Fibroblast of skin of left biceps (primary cell): ENCODE measurements at regions not wholly inside any gene's neighbourhood (a gene's known extent, or its start where the extent isn't known, plus 50 kb on each side); places are given as distances from the start of the nearest gene placed in this dataset.
"Not testable (repeated sequence)": the region's sequence is repeated elsewhere in the genome, so short reads cannot be mapped to it uniquely, and the experiment has no call there.

Experiments
- DNase-seq, 2 experiments: peaks; one replicate each; pipeline ENCODE4 v3.0.0-alpha.2; 2013; ENCODE audit warnings: low read depth in 2 of 2

- not testable (repeated sequence) for DNase-seq
Measured at GRCh38 chr16:29258946-29259634, 147.4 kb downstream of the NPIPB11 start.

DNA sequence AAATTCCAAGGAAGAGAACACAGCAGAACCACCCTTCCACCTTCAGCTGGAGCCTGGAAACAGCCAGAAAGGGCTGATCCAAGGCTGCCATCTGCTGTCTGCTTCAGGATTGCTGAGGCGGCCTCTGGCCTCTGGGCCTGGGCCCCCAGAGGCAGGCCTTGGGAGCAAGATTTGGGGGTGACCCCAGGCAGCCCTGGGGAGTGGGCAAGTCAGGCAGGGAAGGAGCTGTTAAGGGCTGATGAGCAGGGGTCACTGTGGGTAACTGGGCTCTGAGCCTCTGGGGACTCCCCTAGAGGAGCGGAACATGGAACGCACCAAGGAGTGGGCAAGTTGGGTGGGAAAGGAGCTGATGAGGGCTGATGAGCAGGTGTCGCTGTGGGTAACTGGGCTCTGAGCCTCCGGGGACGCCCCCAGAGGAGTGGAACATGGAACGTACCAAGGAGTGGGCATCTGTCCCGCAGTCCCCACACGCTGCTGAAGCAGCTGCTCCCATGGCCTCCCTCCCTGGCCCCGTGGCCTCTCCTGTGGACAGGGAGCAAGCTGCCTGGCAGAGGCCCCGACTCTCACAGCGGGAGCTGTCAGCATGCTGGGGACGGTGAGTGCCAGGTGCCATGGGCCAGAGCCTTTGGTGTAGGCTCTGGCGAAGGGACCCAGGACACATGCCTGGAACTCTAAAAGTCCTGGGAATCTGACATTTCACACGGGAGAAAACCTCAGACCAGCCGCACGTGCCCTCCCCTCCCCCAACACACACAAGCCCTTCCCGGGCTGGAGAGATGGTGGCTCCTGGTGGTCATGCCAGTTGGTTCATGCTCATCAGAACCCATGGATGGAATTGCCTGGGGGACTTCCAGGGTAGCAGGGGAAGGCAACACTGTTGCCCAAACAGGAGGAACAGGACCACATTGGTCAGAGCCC lies 148.8 kb downstream of the NPIPB11 start:
- DNase-seq: not testable (repeated sequence)

- DNase-seq: no peak
Measured at GRCh38 chr16:29256501-29256981, 150.0 kb downstream of the NPIPB11 start.

GRCh38 chr16:29255957-29256356 lies 150.6 kb downstream of the NPIPB11 start:
- not testable (repeated sequence) for DNase-seq

- DNase-seq: not testable (repeated sequence)
Measured at GRCh38 chr16:29255496-29255796, 151.1 kb downstream of the NPIPB11 start.

DNA sequence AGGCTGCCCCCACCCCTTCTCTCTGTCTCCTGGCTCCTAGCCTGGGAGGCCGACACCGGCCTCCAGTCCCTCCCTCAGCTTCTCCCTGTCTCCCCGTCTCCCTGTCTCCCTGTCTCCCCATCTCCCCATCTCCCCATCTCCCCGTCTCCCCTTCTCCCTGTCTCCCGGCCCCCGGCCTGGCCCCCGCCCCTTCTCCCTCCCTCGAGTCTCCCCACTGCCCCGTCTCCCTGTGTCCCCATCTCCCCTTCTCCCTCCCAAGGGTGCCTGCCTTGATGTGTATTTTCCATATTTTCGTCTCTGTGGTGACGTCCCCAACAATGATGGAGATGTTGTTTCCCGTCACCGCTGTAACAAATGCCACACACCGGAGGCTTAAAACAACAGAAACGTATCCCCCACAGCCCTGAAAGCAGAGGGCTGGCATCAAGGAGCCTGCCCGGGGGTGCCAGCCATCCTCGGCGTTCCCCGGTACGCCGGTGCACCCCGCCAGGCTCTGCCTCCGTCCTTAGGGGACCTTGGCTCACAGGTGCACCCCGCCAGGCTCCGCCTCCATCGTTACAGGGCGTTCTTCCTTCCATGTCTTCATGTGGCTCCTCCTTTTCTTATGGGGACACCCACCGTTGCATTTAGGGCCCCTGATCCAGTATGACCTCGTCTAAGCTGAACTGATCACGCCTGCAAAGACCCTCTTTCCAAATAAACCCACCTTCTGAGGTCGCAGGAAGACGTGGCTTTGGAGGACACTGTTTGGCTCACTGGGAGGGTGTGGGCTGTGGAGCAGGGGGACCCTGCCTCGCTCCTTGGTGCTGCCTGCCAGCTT lies 151.6 kb downstream of the NPIPB11 start:
- no peak for DNase-seq

- DNase-seq: not testable (repeated sequence)
Measured at GRCh38 chr16:29253716-29254590, 152.6 kb downstream of the NPIPB11 start.

DNA sequence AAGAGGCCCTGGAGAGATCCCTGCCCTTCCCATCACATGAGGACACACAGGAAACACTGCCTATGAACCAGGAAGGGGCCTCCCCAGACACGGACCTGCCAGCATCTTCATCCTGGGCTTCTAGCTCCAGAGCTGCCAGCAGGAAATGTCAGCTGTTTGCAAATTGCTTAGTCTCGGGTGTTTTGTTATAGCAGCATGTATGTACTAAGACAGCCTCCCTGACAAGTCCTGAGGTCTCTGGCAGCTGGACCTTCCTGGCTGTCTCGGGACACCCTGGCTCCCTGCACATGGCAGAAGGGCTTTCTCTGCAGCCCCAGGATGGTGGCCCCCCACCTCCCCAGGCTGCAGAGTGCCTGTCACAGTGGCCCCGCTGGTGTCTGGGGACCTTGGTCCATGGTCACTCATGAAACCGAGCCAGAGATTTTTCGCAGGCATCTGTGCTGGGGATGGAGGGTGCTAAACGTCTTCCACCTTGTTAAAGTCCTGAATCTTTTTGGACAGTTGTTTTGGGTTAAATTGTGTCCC lies 153.4 kb downstream of the NPIPB11 start:
- DNase-seq: not testable (repeated sequence)

DNA sequence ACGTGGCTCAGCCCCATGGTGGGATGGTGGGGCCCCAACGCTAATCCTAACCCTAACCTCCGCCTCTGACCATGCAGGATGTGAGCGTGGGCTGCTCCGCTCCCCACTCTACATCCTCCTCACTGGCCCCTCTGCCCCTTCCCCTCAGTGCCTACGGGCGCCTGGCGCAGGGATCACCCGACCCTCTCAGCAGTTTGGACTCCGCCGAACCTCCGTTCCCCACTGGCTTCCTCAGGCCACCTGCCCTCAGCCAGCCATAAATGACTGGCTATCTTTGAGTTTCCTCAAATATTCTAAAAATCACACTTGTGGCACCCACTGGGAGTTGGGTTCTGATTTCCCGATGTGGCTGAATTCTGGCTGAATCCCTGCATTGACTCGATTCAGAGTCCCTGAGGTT lies 154.2 kb downstream of the NPIPB11 start:
- DNase-seq: not testable (repeated sequence)

DNA sequence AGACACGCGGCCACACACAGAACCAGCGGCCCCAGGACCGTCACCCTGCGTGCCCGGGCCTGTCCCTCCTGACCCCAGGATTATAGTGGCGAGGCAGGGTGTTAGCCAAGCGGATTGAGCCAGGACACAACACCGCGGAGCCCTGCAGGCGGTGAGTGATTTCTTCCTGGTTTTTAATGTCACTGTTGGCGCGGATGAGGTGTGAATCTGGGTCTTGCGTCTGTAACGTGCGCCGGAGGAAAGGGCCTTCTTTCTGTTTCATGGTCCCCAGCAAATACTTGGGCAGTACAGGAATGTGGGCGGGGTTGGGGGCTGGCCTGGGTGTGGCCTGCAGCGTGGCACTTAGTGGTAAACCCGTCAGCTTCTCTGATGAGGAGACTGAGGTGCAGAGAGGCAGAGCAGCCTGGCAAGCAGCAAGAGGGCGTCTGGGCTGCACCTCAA lies 154.9 kb downstream of the NPIPB11 start:
- not testable (repeated sequence) for DNase-seq

DNA sequence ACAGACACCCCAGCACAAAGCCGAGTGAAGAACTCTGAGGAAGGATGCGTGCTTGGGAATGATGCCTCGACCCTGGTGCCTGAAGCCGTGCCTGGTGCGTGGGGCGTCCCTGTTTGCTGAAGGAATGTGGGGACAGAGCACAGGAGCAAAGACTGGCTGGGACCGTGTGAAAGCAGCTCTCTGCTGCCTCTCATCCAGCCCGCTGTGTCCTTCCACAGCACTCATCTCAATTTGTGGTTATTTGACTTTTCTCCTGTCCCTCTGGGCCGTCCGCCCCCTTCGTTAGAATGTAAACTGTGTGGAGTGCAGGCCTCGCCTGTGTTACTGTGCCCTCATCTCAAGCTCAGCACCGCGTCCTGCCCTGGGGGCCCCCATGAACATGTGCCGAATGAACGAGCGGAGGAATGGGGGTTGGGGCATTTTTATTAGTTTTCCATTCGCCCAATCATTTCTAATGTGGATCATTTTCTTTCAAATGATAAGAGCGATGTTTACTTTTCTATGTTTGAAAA lies 155.5 kb downstream of the NPIPB11 start:
- not testable (repeated sequence) for DNase-seq

GRCh38 chr16:29250469-29250868 lies 156.0 kb downstream of the NPIPB11 start:
- not testable (repeated sequence) for DNase-seq

DNA sequence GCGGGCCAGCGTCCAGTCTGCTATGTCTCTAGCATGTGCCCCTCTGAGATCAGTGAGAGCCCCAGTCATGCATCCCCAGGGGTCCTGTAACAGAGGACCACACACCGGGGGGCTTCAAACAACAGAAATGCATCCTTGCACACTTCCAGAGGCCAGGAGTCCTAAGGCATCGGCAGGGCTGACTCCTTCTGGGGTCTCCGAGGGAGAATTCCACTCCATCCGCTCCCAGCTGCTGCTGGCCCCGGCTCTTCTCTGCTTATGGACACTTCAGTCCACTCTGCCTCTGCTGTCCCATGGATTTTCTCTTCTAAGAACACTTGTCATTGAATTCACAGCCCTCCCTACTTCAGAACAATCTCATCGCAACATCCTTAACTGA lies 157.6 kb downstream of the NPIPB11 start:
- DNase-seq: not testable (repeated sequence)

DNA sequence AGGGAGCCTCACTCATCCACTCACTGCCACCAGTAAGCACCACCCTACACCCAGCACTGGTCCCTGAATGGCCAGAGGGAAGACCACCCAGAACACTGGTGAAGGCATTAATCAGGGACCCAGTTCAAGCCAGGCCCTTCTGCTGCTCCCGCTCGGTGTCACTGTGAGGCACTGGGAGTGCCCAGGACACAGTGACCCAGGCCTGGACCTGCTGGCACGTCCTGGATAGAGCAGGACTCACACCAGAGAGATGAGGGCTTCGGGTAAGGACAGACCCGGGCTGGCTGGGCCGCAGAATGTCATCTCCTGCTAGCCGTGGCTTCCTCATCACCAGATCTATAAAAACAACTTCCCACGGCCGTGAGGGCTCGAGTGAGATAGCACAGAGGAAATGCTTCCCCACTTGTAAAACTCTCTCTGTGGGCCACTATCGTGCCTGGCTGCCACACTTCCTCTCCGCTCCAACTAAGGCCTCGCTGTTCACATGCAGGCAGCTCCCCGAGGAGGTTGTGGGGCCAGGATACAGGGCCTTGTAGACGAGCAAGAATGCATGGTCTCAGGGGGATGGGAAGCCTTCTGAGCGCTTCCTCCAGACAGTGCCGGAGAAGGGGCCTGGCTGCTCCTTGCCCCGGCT lies 158.1 kb downstream of the NPIPB11 start:
- not testable (repeated sequence) for DNase-seq

- not testable (repeated sequence) for DNase-seq
Measured at GRCh38 chr16:29246091-29246490, 160.4 kb downstream of the NPIPB11 start.

DNA sequence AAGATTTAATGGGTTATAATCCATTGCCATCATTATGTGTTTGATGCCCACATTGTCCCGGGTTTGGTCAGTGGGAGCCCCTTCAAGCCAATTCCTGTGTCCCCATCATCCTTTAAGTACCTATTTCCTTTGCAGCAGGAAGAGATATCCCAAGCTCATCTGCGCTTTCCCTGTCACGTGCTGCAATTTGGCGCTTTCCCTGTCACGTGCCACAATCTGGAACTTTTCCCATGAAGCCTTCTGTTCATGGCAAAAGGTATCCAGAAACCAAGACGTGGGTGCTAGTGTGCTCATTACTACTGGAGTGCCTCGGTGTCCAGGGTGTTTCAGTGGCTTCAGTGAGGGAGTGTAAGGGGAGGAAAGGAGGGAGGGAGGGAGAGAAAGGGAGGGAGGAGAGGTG lies 168.5 kb downstream of the NPIPB11 start:
- no peak for DNase-seq

DNA sequence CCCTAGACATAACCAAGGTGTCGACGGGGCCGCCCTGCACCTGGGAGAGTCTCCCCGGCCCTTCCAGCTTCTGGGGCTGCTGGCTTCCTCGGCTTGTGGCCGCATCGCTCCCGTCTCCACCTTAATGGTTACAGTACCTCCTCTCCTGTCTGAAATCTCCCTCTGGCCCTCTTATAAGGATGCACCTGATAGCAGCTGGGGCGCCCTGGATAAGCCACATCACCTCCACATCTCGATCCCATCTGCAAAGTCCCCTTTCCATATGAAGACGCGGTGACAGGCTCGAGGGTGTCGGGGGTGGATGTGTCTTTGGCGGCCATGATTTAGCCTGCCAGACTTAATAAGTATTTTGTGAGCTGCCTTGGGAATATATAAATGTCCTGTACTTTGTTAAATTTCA lies 169.0 kb downstream of the NPIPB11 start:
- not testable (repeated sequence) for DNase-seq

GRCh38 chr16:29237023-29237422 lies 169.5 kb downstream of the NPIPB11 start:
- not testable (repeated sequence) for DNase-seq

GRCh38 chr16:29235836-29236370 lies 170.6 kb downstream of the NPIPB11 start:
- not testable (repeated sequence) for DNase-seq
